Coronary artery (tissue), 2 donors: ENCODE measurements at regions not wholly inside any gene's neighbourhood (a gene's known extent, or its start where the extent isn't known, plus 50 kb on each side); places are given as distances from the start of the nearest gene placed in this dataset.

Experiments used
- DNase-seq: peaks from one replicate; pipeline ENCODE4 v3.0.0-alpha.2; 2017; ENCODE audit warnings: low spot score
- H3K27ac ChIP-seq, 2 donors: fragments of 200-600 bp; sonication (generic); one replicate each; pipeline ENCODE4 v1.5.1; 2016 to 2019
- H3K4me3 ChIP-seq: fragments of 200-600 bp; sonication (generic); 2 replicates; pipeline ENCODE4 v1.5.1; 2016; ENCODE audit warnings: mild to moderate bottlenecking, moderate library complexity
- CTCF ChIP-seq: fragments of 200-600 bp; sonication (generic); IDR thresholded peaks from one replicate; pipeline ENCODE4 v1.5.1; 2019; ENCODE audit warnings: antibody characterized with exemption

- no peak for DNase-seq
- H3K27ac ChIP-seq = no peak overlapping the region
- H3K4me3 ChIP-seq = no peak overlapping the region
- TF ChIP-seq CTCF = no peak
Observed at GRCh38 chr2:5060956-5061355, 631.2 kb upstream of the SOX11 start.

GRCh38 chr2:5064687-5065086 is 627.5 kb upstream of the SOX11 start:
- H3K4me3 ChIP-seq = no peak overlapping the region
- no peak overlapping the region for H3K27ac ChIP-seq
- DNase-seq = no peak
- TF ChIP-seq CTCF = no peak

GRCh38 chr2:5067816-5068215 is 624.4 kb upstream of the SOX11 start:
- no peak for DNase-seq
- TF ChIP-seq CTCF = no peak
- H3K27ac ChIP-seq = no peak overlapping the region
- H3K4me3 ChIP-seq = no peak overlapping the region

GRCh38 chr2:5070257-5070656 is 621.9 kb upstream of the SOX11 start:
- TF ChIP-seq CTCF = no peak
- Histone ChIP-seq H3K4me3 (no peak overlapping the region), H3K27ac (no peak overlapping the region)
- DNase-seq = no peak

- no peak overlapping the region for H3K4me3 ChIP-seq
- DNase-seq = no peak
- TF ChIP-seq CTCF = no peak
Observed at GRCh38 chr2:5074733-5075132, 617.5 kb upstream of the SOX11 start.

GRCh38 chr2:5076599-5076998 is 615.6 kb upstream of the SOX11 start:
- TF ChIP-seq CTCF = no peak
- DNase-seq = no peak
- Histone ChIP-seq H3K4me3 (no peak overlapping the region), H3K27ac (no peak overlapping the region)

More at GRCh38 chr2:5074733-5075132, 617.5 kb upstream of the SOX11 start:
- H3K27ac ChIP-seq = no peak overlapping the region

GRCh38 chr2:5077479-5078089 is 614.6 kb upstream of the SOX11 start:
- Histone ChIP-seq H3K4me3 (no peak overlapping the region), H3K27ac (no peak overlapping the region)
- TF ChIP-seq CTCF = no peak
- no peak for DNase-seq
